ENCODE measurements at regions not wholly inside any gene's neighbourhood (a gene's known extent, or its start where the extent isn't known, plus 50 kb on each side); places are given as distances from the start of the nearest gene placed in this dataset.

DNA sequence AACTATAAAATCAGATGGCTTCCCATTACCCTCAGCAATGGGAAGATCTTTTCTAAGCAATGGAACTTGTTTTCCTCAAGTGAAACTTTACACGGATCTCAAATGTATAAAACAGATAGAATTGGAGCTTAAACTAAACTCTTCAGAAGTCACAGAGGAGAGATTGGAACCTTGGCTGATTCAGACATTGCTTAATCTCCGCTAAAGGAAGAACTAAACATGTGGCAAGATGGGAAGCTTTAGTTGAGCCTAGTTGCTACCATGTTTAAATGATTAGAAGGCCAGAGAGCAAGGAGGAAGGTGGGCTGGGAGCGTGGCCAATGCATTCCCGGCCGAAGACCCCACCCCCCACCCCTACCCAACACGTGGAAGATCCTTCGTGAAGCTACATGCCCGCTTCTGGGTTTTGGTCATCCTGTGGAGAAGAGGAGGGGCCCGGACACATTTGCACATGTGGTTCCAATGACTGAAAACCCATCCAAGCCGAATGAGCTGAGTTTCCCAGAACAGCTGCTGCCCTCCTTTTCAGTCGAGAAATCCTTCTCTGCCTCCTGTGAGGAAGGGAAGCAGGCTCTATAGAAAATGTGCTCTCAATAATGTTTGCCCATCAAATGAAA is 164.3 kb downstream of the MIS18A start:
- TF ChIP-seq, protein P1, sequence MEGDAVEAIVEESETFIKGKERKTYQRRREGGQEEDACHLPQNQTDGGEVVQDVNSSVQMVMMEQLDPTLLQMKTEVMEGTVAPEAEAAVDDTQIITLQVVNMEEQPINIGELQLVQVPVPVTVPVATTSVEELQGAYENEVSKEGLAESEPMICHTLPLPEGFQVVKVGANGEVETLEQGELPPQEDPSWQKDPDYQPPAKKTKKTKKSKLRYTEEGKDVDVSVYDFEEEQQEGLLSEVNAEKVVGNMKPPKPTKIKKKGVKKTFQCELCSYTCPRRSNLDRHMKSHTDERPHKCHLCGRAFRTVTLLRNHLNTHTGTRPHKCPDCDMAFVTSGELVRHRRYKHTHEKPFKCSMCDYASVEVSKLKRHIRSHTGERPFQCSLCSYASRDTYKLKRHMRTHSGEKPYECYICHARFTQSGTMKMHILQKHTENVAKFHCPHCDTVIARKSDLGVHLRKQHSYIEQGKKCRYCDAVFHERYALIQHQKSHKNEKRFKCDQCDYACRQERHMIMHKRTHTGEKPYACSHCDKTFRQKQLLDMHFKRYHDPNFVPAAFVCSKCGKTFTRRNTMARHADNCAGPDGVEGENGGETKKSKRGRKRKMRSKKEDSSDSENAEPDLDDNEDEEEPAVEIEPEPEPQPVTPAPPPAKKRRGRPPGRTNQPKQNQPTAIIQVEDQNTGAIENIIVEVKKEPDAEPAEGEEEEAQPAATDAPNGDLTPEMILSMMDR (conservative IDR thresholded peaks at IDR 0.05; ENCODE audit: low read depth in 2 of 2): no peak
- no peak for TF ChIP-seq EZH2phosphoT487 (IDR thresholded peaks at IDR 0.05; ENCODE audit: unreplicated experiment)
- no peak for TF ChIP-seq EZH2 (IDR thresholded peaks at IDR 0.05; ENCODE audit: low read depth, unreplicated experiment)
- TF ChIP-seq JUNB (IDR thresholded peaks at IDR 0.05; ENCODE audit: unreplicated experiment): no peak
